HG02623 (cell line): ENCODE measurements at regions not wholly inside any gene's neighbourhood (a gene's known extent, or its start where the extent isn't known, plus 50 kb on each side); places are given as distances from the start of the nearest gene placed in this dataset.

Experiments used
- ATAC-seq: cut with Tn5 transposase; IDR thresholded peaks from one replicate; pipeline ENCODE4 v1.9.1; 2021; ENCODE audit warnings: moderate library complexity; ENCODE audit not compliant: unreplicated experiment

DNA sequence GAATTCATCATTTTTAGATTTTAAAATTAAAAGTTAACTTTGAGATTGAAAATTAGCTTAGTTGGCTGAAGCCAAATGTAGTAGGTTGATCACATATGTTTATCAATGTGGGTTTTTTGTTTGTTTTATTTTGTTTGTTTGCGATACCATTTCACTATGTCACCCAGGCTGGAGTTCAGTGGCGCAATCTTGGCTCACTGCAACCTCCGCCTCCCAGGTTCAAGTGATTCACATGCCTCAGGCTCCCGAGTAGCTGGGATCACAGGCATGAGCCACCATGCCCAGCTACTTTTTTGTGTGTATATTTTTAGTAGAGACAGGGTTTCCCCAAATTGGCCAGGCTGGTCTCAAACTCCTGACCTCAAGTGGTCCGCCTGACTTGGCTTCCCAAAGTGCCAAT lies 665.7 kb upstream of the SLC10A2 start:
- no peak for ATAC-seq

DNA sequence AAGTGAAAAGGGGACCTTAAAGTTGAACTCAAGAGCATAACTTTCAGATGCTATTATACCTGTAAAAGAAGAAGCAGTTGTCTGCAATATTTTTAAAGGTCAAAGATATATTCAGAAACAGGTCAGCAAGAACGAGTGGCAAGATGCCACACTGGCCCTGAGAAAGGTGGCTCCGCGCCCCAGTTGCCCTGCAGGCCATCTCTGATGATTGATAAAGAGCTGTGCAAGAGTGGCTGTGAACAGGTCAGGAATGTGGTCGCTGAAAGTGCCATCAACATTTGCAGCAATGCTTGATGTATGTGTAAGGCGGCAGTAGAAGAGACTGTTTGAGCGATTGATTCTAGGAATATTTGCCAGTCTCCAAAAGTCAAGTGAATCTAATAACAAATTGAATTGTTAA lies 664.2 kb upstream of the SLC10A2 start:
- ATAC-seq = no peak

DNA sequence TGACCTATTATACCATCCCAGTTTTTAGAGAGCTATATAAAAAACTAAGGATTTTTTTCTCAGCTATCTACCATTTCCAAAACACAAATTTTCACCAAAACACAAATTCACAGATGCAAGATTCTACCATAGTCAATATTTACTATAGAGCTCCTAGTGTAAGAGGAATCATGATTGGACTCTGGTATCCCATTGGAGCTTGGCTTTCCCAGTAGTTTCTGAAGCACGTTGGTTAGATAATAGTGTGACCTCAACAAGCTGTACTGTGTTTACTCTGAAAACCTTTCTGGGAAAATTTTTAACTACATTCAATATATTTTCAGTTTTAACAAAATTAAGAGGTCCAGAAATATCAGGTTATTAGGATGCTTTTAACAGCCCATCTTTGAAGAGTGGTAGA lies 660.6 kb upstream of the SLC10A2 start:
- no peak for ATAC-seq

DNA sequence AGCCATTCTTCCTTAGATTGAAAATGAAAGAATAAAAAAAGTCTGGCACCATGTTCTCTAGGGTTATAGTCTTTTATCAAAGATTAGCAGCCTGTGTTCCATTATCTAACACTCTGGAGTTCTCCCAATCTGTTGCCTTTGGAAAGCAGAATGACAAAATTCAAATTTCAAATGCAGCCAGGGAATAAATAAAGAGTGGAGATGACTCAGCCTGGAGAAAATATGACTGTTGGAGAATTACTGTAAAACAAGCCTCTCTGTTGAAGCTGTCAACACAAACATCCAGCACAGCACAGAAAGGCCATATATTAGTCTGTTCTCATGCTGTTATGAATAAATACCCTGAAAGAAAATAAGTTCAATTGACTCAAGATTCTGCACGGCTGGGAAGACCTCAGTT lies 650.5 kb upstream of the SLC10A2 start:
- no peak for ATAC-seq

DNA sequence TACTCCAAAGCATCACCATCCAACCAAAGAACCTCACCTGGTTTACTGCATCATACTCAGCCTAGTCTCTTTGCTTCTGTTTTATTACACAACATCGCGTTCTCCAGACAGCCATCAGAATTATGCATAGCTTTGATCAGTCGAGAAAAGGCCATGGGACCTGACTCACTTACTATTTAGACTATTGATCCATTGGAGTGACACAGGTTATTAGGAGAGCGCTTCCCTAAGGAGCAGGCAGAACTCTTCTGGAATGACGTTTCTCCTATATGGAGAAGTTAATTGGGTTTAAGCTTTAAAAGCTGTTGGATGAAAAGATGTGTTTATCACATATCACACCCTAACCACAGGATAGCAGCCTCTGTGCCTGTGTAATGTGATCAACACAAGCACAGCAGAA lies 649.1 kb upstream of the SLC10A2 start:
- no peak for ATAC-seq

DNA sequence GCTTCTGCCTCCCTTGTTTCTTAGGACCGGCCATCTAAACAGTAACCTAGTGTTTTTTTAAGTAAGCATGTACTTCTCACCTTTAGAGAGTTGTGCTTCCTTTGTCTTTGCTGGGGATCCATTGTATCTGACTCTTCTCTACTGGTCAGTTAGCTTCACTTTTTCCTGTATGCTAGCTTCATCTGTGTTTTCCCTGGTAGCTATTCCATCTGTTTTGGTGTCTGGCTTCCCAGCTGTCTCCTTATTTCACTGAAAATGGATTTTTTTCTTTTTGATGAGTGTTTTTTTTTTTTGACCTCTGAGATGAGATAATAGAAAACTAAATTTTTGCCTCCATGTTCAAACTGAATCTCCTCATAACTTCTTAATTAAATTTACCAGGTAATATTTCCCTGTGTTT lies 637.0 kb upstream of the SLC10A2 start:
- no peak for ATAC-seq

DNA sequence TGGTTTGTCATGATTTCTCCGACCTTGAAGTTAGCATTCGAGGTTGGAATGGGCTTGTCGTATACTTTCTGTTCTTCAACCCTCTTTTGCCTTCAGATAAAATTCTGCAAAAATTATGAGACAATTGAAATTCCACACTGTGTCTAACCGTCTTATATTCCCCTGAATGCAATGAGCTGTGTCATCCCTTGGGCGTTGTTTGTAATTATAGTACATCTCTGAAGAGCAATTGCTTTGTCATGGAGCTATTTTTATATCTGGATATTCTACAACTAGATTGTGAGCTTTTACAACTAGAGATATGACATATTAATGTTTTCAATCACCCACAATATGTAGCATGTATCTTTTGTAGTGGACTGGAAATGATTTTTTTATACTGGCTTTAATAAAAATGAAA lies 631.8 kb upstream of the SLC10A2 start:
- no peak for ATAC-seq

DNA sequence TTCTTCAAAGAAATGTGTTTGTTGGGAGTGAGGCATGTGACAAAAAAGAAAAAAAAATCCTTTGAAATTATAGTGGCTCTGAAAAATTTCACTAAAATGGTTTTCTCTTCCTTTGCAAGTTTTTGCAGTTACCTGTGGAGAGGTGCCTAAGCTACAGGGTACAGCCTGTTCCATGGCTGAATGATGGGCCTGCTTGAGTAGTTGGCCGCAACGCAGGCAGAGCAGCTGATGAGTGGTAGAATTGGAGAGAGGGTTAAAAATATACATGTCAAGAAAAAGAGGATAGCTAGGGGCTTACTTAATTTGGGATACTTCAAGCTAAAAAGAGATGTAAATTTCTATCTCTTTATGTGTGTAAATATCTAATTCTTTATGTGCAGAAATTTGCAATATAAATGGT lies 629.1 kb upstream of the SLC10A2 start:
- ATAC-seq = no peak

DNA sequence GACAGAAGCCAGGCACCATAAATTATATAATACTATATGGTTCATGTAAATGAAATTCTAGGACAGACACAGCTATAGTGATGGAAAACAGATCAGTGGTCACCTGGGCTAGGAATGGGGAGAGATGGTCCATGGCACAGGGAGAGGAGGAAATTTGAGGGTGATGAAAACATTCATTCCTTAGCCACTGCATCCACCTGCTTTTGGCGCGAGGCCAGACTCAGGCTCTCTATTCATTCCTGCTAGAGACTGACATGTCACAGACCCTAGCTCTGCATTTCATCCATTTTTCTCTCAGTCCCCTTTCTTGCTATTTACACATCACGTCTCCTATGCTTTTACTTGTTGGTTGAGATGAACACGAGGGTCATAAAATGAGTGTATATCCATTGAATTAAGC lies 628.3 kb upstream of the SLC10A2 start:
- ATAC-seq = no peak

DNA sequence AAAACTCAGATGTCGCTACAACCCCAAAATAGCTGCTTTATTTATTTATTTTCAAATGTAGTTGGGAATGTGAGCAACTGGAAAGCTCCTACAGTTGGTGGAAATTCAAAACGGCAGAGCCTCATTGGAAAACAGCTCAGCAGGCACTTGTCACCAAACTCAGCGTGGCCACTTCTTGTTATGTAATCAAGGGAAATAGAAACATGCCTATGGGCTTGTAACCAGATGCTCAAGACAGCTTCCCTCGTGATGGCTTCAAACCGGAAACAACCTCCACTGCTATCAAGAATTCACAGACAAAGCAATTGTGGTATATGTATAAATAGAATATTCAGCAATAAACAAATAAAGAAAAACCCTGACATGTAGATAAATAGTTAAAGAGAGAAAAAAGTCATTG lies 627.8 kb upstream of the SLC10A2 start:
- no peak for ATAC-seq

DNA sequence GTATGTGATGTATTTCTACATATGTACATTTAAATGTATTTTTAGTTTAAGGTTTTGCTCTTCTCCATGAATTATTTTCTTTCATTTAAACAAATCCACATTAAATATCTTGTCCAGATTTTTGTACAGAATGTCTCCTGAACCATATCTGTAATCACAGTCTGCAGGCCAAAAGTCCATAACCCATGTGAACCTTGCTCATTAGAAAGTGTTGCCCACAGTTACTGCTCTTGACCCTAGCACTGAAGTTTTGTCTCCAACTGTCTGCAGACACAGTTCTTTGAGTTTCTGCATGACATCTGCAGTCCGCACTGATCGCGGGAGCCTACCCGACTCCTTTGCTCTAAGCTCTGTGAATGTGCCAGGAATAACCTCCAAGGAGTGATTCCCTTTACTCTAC lies 626.2 kb upstream of the SLC10A2 start:
- ATAC-seq = no peak

DNA sequence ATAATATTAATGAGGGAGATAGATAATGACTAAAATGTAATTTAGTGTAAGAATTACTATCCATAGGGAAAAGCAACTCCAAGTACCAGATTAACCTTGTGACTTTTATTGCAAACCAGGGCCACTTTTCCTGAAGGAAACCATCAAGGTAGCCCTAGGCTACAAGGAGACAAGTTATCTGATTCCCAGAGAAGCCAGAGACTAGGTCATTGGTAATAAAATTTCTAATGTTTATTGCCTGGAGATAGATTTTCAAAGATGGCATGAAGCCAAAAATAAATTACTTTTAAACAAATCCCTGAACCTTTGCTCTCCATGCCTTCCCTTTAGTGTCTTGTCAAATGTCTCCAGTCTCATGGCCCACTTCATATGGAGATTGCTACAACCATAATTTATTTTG lies 610.1 kb upstream of the SLC10A2 start:
- no peak for ATAC-seq

DNA sequence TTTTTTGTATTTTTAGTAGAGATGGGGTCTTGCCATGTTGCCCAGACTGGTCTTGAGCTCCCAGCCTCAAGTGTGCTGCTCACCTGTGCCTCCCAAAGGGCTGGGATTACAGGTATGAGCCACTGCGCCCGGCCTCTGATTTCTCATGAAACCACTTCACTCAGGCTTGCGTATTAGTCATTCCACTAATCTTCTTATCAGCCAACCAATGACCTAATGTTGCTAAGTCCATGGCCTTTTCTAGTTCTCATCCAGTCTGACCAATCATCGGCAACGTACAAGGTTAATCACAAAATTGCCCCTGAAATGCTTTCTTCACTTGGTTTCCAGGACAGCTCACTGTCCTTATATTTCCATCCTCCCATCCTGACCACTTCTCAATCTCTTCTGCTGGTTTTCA lies 605.3 kb upstream of the SLC10A2 start:
- ATAC-seq = no peak

DNA sequence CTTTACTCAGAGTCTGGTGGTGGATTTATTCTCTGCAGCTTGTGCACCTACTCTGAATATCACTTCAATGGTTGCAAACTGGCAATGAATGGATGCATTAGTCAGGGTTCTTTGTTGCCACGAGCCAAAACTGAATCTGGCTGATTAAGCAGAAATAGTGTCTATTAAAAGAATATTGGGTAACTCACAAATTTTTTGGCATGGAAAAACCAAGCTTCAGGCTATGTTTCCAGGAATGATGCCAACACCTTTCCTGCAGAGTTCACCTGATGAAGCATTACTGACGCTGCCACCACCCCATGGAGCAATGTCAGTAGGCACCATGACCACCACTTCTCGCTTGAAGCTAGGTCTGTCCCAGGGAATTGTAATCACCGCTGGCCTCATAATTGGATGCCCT lies 597.8 kb upstream of the SLC10A2 start:
- no peak for ATAC-seq

DNA sequence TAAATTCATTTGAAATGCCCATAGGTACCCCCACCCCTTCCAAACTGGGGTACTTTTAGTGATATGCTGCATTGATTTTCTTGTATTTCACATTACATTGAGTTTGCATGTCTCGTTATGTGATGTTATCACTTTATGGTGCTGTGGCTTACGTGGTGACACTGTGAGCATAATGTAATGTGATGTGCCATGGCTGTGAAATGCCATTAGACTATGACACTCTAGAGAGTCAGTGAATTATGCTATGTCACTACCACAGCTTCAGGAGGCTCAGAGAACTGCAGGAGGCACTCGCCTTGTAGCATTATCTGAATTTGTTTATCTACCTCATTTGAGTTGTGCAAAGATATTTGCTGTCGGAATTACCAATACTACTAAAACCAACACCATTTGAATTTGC lies 590.1 kb upstream of the SLC10A2 start:
- ATAC-seq = no peak

DNA sequence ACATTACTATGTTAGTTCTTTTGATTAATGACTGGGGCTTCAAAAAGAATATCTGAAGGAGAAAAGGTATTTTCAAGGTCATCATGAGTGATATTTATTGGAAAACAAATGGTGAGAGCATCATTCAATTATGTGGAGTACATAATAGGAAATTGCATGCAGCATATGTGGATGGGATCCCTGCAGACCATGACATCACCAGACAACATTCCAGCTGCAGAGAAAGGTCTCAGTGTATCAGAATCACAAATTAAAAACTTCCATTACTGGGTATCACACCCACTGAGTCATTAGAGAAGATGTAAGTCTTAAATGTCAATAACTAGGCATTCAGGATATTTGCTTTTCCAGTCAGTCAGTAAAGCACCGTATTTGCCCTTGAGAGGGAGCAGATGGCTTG lies 574.4 kb upstream of the SLC10A2 start:
- no peak for ATAC-seq

DNA sequence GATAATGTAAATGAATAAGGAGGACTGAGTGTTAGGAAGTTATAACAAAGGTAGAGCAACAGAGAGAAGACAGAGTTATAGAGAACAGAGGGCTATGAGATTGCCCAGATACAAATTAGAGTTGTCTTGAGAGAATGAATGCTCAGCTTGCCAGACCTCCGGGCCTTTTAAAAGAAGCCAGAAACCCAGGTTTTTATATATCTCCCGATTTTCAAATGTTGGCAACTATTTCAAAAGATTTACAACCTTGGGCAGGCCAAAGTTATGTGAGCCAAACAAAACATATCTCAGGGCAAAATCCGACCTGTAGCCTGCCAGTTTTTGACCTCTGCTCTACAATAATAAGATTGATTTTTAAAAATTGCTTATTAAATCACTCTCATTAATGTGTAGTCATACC lies 573.1 kb upstream of the SLC10A2 start:
- ATAC-seq = no peak

DNA sequence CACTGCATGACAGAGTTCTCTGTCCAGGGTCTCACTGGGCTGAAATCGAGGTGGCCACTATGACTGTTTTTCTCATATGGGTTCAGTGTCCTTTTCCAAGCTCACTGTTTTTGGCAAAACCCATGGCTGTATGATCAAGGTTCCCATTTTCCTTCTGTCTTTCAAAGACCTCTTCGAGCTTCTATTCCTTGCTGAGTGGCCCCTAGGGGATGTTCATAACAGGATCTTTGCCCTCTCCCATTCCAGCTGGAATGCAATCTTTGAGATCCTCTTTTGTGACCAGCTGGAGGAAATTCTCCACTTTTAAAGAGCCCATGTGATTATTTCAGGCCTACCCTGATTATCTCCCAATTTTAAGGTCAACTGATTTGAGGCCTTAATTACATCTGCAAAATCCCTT lies 572.5 kb upstream of the SLC10A2 start:
- no peak for ATAC-seq

DNA sequence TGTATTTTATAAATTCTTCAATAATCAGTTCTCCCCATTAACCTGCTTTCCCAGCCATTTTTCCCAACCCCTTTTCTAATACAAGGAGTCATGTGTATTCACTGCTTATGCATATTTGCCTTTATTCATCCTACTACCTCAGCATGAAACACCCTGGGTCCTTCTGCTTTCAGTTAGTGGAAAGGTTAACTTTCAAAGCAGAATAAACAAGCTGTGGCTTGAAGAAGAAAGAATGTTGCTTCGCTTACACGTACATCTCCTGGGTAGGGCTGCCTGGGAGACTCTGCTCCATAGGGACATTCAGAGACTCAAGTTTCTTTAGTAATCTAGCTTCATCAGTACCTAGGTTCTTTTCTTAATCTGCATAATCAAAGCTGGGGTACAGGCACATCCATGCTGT lies 567.8 kb upstream of the SLC10A2 start:
- no peak for ATAC-seq

DNA sequence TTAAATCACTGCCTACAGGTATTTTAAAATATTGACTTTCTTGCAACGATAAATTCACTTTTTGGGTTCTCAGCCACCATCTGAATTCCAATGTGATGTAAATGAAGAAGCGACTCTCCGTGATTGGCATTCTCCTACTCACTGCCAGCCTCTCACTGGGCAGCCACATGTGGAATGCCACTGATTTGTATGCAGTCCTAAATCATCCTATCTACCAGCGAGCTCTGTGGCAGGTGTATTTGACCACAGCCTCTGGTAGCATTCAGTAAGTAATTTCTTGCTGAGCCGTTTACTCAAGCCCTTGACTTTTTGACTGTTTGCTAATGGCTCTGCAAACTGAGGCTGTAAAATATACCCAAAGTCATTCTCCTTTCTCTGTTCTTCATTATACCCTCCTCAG lies 559.0 kb upstream of the SLC10A2 start:
- ATAC-seq = no peak

DNA sequence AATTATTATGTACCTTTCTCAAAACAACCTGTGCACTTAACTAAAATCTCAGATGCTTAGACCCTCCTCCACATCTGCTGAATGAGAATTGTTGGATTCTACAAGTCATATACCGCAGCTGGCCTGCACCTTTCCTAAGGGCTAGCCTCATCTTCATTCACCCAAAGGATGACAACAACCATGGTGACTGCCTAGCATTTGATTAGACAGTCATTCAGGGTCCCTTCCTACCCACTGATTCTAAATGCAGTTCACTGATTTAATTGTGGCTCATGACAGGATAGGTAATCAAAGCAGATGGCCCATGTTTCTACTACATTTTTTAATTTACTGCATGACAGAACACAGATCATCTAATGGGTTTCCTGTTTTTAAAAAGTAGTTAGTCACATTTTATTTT lies 551.9 kb upstream of the SLC10A2 start:
- no peak for ATAC-seq

DNA sequence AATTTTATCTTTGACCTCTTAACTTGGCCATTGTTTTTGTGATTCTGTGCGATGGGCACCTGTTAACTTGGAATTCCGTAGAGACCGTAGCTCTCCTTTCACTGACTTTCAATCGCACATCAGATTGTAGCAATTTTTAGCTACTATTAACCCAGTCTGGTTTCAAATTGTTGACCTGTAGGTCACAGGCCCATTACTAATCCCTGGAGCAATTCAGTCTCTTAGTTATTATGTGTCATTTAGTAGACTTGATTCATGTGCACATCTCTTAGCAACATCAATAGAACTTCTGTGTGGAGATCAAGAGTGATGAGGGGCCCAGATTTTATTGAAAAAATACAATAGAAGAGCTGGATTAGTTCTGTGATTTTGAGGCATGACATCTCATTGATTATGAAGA lies 549.6 kb upstream of the SLC10A2 start:
- ATAC-seq = no peak

DNA sequence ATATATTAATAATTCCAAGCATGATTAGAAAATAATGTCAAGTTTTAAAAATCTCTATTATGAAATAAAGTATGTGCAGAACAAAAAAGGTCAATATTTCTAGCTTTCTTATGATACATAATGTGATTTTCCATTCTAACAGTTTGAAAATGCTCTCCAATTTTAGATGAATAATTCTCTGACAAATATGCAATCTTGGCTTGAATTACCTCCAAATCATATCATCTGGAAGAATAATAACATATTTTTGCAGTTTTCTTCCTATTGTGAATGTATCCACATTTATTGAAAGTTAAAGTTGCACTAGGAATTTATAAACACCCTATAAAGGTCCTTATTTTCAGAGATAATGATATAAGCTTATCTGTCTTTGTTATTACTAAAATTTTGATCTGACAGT lies 548.5 kb upstream of the SLC10A2 start:
- ATAC-seq = no peak

DNA sequence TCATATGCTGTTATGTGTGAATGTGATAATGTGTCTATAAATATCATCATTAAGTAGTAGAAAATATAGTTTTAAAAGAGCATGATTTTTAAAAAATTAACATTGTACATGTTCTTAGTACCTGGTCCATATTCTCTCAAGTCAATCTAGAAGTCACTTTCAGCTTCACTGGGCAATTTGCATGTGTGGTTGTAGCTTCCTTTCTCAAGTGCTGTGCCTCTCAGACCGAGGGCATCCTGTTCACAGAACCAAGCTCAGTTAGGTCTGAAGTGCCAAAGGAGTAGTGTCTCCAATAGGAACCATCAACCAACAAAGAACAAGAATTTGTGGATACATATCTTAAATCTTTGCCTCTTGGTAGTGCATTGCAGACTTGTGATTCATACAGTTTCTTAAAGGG lies 541.8 kb upstream of the SLC10A2 start:
- ATAC-seq = peak; percentile 92
